ENCODE measurements at regions not wholly inside any gene's neighbourhood (a gene's known extent, or its start where the extent isn't known, plus 50 kb on each side); places are given as distances from the start of the nearest gene placed in this dataset.

DNA sequence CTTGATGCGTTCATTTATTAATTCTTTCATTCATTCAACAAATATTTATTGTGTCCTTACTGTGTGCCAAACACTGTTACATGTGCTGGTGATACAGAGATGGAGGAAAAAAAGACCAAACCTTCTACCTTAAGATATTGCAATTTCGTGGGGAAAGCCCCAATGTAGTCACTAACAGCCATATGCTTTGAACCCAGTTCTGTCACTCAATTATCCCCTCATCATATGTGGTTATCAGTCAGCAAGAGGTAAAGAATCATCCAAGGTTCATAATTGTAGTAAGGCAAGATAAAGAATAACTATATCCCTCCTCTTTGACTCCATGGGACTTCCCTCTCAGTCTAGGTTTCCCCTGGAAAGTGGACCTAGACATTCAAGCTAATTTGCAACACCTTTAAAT, 1185.6 kb upstream of the CELF4 start:
- TF ChIP-seq, protein P1, sequence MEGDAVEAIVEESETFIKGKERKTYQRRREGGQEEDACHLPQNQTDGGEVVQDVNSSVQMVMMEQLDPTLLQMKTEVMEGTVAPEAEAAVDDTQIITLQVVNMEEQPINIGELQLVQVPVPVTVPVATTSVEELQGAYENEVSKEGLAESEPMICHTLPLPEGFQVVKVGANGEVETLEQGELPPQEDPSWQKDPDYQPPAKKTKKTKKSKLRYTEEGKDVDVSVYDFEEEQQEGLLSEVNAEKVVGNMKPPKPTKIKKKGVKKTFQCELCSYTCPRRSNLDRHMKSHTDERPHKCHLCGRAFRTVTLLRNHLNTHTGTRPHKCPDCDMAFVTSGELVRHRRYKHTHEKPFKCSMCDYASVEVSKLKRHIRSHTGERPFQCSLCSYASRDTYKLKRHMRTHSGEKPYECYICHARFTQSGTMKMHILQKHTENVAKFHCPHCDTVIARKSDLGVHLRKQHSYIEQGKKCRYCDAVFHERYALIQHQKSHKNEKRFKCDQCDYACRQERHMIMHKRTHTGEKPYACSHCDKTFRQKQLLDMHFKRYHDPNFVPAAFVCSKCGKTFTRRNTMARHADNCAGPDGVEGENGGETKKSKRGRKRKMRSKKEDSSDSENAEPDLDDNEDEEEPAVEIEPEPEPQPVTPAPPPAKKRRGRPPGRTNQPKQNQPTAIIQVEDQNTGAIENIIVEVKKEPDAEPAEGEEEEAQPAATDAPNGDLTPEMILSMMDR (IDR thresholded peaks at IDR 0.05; ENCODE audit: insufficient read depth, low read length, poor library complexity, severe bottlenecking): no peak
- TF ChIP-seq EZH2phosphoT487 (conservative IDR thresholded peaks at IDR 0.05; ENCODE audit: low read length): no peak

Measured in SU-DHL-6 (cell line).